ENCODE measurements at regions not wholly inside any gene's neighbourhood (a gene's known extent, or its start where the extent isn't known, plus 50 kb on each side); places are given as distances from the start of the nearest gene placed in this dataset.

DNA sequence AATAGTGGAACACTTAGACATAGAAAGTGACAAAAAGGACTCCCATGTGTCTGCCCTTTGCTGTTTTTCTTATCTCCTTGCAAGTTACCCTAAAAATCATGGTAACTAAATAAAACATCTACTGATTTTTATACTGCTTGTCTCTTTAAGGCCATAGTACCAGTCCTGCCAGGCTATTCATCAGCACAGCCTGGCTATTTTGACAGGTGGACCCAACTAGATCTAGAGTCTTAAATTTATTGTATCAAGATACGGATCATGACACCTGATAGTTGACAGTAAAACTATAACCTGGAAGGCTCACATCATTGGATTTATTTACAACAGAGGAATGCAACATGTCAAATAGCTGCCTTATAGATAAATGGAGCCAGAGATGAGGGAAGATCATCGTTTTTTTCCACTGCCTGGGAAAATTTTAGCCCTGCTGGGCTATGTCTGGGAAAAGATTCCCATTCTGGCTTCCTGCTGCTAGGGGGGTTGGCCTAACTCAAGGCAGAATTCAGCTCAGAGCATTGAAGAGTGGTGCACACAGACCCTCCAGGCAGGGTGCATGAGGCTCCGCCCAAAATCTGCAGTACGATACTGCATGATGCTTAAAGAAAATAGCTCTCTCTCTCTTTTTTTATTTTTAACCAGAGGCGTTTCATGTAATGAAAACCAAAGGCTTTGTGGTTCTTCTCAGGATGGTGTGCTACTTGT lies 292.0 kb upstream of the FZD8 start:
- TF ChIP-seq, protein P1, sequence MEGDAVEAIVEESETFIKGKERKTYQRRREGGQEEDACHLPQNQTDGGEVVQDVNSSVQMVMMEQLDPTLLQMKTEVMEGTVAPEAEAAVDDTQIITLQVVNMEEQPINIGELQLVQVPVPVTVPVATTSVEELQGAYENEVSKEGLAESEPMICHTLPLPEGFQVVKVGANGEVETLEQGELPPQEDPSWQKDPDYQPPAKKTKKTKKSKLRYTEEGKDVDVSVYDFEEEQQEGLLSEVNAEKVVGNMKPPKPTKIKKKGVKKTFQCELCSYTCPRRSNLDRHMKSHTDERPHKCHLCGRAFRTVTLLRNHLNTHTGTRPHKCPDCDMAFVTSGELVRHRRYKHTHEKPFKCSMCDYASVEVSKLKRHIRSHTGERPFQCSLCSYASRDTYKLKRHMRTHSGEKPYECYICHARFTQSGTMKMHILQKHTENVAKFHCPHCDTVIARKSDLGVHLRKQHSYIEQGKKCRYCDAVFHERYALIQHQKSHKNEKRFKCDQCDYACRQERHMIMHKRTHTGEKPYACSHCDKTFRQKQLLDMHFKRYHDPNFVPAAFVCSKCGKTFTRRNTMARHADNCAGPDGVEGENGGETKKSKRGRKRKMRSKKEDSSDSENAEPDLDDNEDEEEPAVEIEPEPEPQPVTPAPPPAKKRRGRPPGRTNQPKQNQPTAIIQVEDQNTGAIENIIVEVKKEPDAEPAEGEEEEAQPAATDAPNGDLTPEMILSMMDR (conservative IDR thresholded peaks at IDR 0.05; ENCODE audit: low read length) = no peak
- no peak for TF ChIP-seq EZH2phosphoT487 (IDR thresholded peaks at IDR 0.05; ENCODE audit: borderline replicate concordance)

Data from Loucy (cell line).